PC-9 (cell line): ENCODE measurements at regions not wholly inside any gene's neighbourhood (a gene's known extent, or its start where the extent isn't known, plus 50 kb on each side); places are given as distances from the start of the nearest gene placed in this dataset.

Source experiments
- BruUV-seq: library from RNA; stranded (reverse); fragments of 400-500 nt; replicated peaks from 2 replicates; lab custom pipeline; 2021; lab: Mats Ljungman, UMichigan
- CTCF ChIA-PET: fragments of 300-600 bp; sonication (Branson Sonifier 250); formaldehyde crosslinking; loops from one replicate; lab custom pipeline; 2022; ENCODE audit warnings: antibody characterized with exemption; lab: Charles Lee
- POLR2A ChIA-PET: fragments of 300-600 bp; sonication (Branson Sonifier 250); formaldehyde crosslinking; loops from one replicate; lab custom pipeline; 2022; ENCODE audit warnings: antibody characterized with exemption; ENCODE audit not compliant: unreplicated experiment; lab: Charles Lee
- DNase-seq, 2 experiments: peaks; one replicate each; pipeline versions ENCODE4 v3.0.0 to v3.0.0-alpha.2; 2015 to 2022; ENCODE audit warnings: mixed read lengths in 1 of 2
- H2AFZ ChIP-seq: fragments of 200-600 bp; sonication (generic); 2 replicates; pipeline ENCODE4 v1.8.1; 2017; ENCODE audit warnings: antibody characterized with exemption
- H3F3A ChIP-seq: fragments of 200-600 bp; sonication (generic); 2 replicates; pipeline ENCODE4 v1.8.1; 2017; ENCODE audit warnings: antibody characterized with exemption, mild to moderate bottlenecking, low read depth; ENCODE audit not compliant: insufficient read depth
- H3K27ac ChIP-seq: fragments of 200-600 bp; sonication (generic); 2 replicates; pipeline ENCODE4 v1.6.1; 2016; ENCODE audit warnings: mixed run types
- H3K27me3 ChIP-seq: fragments of 200-600 bp; sonication (generic); 2 replicates; pipeline ENCODE4 v1.6.1; 2016; ENCODE audit warnings: low read depth, mixed run types; ENCODE audit not compliant: insufficient read depth
- H3K36me3 ChIP-seq: fragments of 200-600 bp; sonication (generic); 2 replicates; pipeline ENCODE4 v1.6.1; 2016; ENCODE audit warnings: low read depth, mixed run types
- H3K4me1 ChIP-seq: fragments of 200-600 bp; sonication (generic); replicated peaks from 2 replicates; pipeline ENCODE4 v1.6.1; 2016; ENCODE audit warnings: mixed run types; ENCODE audit not compliant: insufficient read depth
- H3K4me2 ChIP-seq: fragments of 200-600 bp; sonication (generic); 2 replicates; pipeline ENCODE4 v1.6.1; 2017; ENCODE audit warnings: mixed run types
- H3K4me3 ChIP-seq: fragments of 200-600 bp; sonication (generic); 2 replicates; pipeline ENCODE4 v1.6.1; 2016; ENCODE audit warnings: mixed run types
- H3K79me2 ChIP-seq: fragments of 200-600 bp; sonication (generic); 2 replicates; pipeline ENCODE4 v1.6.1; 2017; ENCODE audit warnings: low read depth, mixed run types
- H3K9me2 ChIP-seq: fragments of 200-600 bp; sonication (generic); 2 replicates; pipeline ENCODE4 v1.8.1; 2017; ENCODE audit warnings: mild to moderate bottlenecking; ENCODE audit not compliant: insufficient read depth
- H3K9me3 ChIP-seq: fragments of 200-600 bp; sonication (generic); 2 replicates; pipeline ENCODE4 v1.8.1; 2016; ENCODE audit warnings: low read depth; ENCODE audit not compliant: insufficient read depth
- H4K20me1 ChIP-seq: fragments of 200-600 bp; sonication (generic); 2 replicates; pipeline ENCODE4 v1.8.1; 2017; ENCODE audit not compliant: insufficient read depth
- CTCF ChIP-seq: fragments of 200-600 bp; sonication (generic); conservative IDR thresholded peaks from 2 replicates; pipeline ENCODE4 v1.6.1; 2017; ENCODE audit warnings: mixed run types, antibody characterized with exemption, mild to moderate bottlenecking, moderate library complexity
- EZH2 ChIP-seq: fragments of 200-600 bp; sonication (generic); IDR thresholded peaks from 2 replicates; pipeline ENCODE4 v1.8.0; 2017; ENCODE audit warnings: antibody characterized with exemption, low read depth
- intact Hi-C: fragments of 100-400 bp; cut with micrococcal nuclease; formaldehyde crosslinking; loops from one replicate; pipeline ENCODE4 v1.10.0; 2022; ENCODE audit not compliant: unreplicated experiment

GRCh38 chr11:29282088-29282487 is 734.7 kb downstream of the KCNA4 start:
- no peak overlapping the region for H2AFZ ChIP-seq
- H3F3A ChIP-seq, result no peaks in the 10 kb centered on the region
- DNase-seq, result peak; percentile 42 to 61
- H3K27me3 ChIP-seq, result no peaks in the 10 kb centered on the region
- H4K20me1 ChIP-seq, result no peaks in the 10 kb centered on the region
- ChIA-PET POLR2A (no interaction called here), CTCF (no interaction called here)
- H3K9me2 ChIP-seq, result no peaks in the 10 kb centered on the region
- peak overlapping the region; percentile 34 for H3K4me2 ChIP-seq
- intact Hi-C loops, result loop anchor here (10.0 kb wide), 1 partner anchor 107 kb away; no protein-coding TSS in a partner anchor
- H3K4me1 ChIP-seq, result 0 out of 2 replicates have a peak, but pooled peaks cover 5% of the 10 kb centered on the region
- TF ChIP-seq EZH2, result no peak
- TF ChIP-seq CTCF, result no peak
- H3K9me3 ChIP-seq, result peaks cover 4% of the 10 kb centered on the region; the same call in 1 of the 2 replicates
- H3K36me3 ChIP-seq, result no peaks in the 10 kb centered on the region
- BruUV-seq, result no TSS peak
- H3K4me3 ChIP-seq, result no peak overlapping the region
- H3K27ac ChIP-seq, result no peak overlapping the region
- H3K79me2 ChIP-seq, result no peaks in the 10 kb centered on the region

GRCh38 chr11:29281271-29281777 is 735.5 kb downstream of the KCNA4 start:
- H3K4me2 ChIP-seq, result no peak overlapping the region
- no TSS peak for BruUV-seq
- no peaks in the 10 kb centered on the region for H3K79me2 ChIP-seq

GRCh38 chr11:29280452-29280851 is 736.4 kb downstream of the KCNA4 start:
- intact Hi-C loops, result loop anchor here (10.0 kb wide), 1 partner anchor 106 kb away; no protein-coding TSS in a partner anchor
- CTCF ChIA-PET, result interaction anchor here (1.0 to 1.6 kb wide), 2 partner anchors 9 to 48 kb away, joined by 3 to 6 read pairs; no protein-coding TSS in a partner anchor
- H3K27ac ChIP-seq, result no peak overlapping the region

More at GRCh38 chr11:29281271-29281777, 735.5 kb downstream of the KCNA4 start:
- TF ChIP-seq EZH2, result no peak
- no peak for TF ChIP-seq CTCF
- Histone ChIP-seq H3K27me3 (no peaks in the 10 kb centered on the region), H3K36me3 (no peaks in the 10 kb centered on the region), H3K4me3 (no peak overlapping the region), H3K9me2 (no peaks in the 10 kb centered on the region), H2AFZ (no peak overlapping the region), H4K20me1 (no peaks in the 10 kb centered on the region), H3K27ac (no peak overlapping the region), H3F3A (no peaks in the 10 kb centered on the region), H3K9me3 (peaks cover 4% of the 10 kb centered on the region; the same call in 1 of the 2 replicates), H3K4me1 (0 out of 2 replicates have a peak, but pooled peaks cover 5% of the 10 kb centered on the region)
- intact Hi-C loops, result loop anchor here (10.0 kb wide), 1 partner anchor 107 kb away; no protein-coding TSS in a partner anchor
- POLR2A ChIA-PET, result no interaction called here
- CTCF ChIA-PET, result no interaction called here
- DNase-seq, result no peak

More at GRCh38 chr11:29280452-29280851, 736.4 kb downstream of the KCNA4 start:
- POLR2A ChIA-PET, result interaction anchor here (0.5 to 0.6 kb wide), 4 partner anchors 20 to 805 kb away, joined by 3 to 4 read pairs (median 4); no protein-coding TSS in a partner anchor
- Histone ChIP-seq H3K4me3 (no peak overlapping the region), H3K4me2 (no peak overlapping the region), H3F3A (no peaks in the 10 kb centered on the region), H3K4me1 (0 out of 2 replicates have a peak, but pooled peaks cover 5% of the 10 kb centered on the region), H3K36me3 (no peaks in the 10 kb centered on the region), H3K79me2 (no peaks in the 10 kb centered on the region), H3K27me3 (no peaks in the 10 kb centered on the region), H2AFZ (no peak overlapping the region), H3K9me2 (no peaks in the 10 kb centered on the region), H4K20me1 (no peaks in the 10 kb centered on the region), H3K9me3 (peaks cover 4% of the 10 kb centered on the region; the same call in 1 of the 2 replicates)
- DNase-seq, result no peak
- BruUV-seq, result no TSS peak
- no peak for TF ChIP-seq CTCF
